OCI-LY3 (cell line): ENCODE measurements at regions not wholly inside any gene's neighbourhood (a gene's known extent, or its start where the extent isn't known, plus 50 kb on each side); places are given as distances from the start of the nearest gene placed in this dataset.

ENCODE experiments used
- EZH2phosphoT487 ChIP-seq: fragments of 200-600 bp; shearing (Covaris generic); IDR thresholded peaks from 2 replicates; pipeline ENCODE4 v1.6.1; 2018; ENCODE audit warnings: antibody characterized with exemption, mixed run types, low read depth
- TF ChIP-seq, protein P1 (sequence below): fragments of 200-600, 300-600 bp; sonication (generic); IDR thresholded peaks from 2 replicates; pipeline ENCODE4 v1.5.1; 2014; ENCODE audit warnings: antibody characterized with exemption, low read length, low read depth

DNA sequence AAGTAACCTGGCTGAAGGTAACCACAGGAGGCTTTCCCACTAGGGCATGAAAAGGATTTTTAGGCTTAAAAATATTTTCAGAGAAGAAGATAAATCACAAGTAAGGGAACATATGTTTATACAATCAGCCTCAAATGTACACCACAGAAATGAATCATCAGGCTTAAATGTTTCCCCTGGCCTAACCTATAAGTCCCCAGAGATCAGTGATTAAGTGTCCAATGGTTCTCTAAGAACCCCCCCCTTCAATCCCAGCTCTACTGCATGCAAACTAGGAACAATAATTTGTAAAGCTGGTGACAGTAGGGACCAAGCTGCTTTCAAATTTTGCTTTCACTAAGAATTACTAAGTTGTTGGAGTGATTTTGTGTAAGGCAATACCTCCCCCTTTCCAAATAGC lies 431.6 kb upstream of the LMCD1 start:
- TF ChIP-seq, protein P1, sequence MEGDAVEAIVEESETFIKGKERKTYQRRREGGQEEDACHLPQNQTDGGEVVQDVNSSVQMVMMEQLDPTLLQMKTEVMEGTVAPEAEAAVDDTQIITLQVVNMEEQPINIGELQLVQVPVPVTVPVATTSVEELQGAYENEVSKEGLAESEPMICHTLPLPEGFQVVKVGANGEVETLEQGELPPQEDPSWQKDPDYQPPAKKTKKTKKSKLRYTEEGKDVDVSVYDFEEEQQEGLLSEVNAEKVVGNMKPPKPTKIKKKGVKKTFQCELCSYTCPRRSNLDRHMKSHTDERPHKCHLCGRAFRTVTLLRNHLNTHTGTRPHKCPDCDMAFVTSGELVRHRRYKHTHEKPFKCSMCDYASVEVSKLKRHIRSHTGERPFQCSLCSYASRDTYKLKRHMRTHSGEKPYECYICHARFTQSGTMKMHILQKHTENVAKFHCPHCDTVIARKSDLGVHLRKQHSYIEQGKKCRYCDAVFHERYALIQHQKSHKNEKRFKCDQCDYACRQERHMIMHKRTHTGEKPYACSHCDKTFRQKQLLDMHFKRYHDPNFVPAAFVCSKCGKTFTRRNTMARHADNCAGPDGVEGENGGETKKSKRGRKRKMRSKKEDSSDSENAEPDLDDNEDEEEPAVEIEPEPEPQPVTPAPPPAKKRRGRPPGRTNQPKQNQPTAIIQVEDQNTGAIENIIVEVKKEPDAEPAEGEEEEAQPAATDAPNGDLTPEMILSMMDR, result no peak
- no peak for TF ChIP-seq EZH2phosphoT487
